ENCODE measurements at regions not wholly inside any gene's neighbourhood (a gene's known extent, or its start where the extent isn't known, plus 50 kb on each side); places are given as distances from the start of the nearest gene placed in this dataset.

GRCh38 chr10:28962768-28963167 lies 285.4 kb downstream of the BAMBI start:
- Histone ChIP-seq H3K9me3 (ENCODE audit: insufficient read depth, low read depth, low read length) (no peaks in the 10 kb centered on the region), H3K4me1 (ENCODE audit: insufficient read depth, low read length) (peaks cover 3% of the 10 kb centered on the region), H3K9ac (ENCODE audit: low read length) (no peak overlapping the region), H3K27me3 (ENCODE audit: insufficient read depth, low read length) (no peaks in the 10 kb centered on the region), H3K79me2 (ENCODE audit: insufficient read depth, low read length) (no peaks in the 10 kb centered on the region), H3K36me3 (ENCODE audit: insufficient read depth, low read length) (no peaks in the 10 kb centered on the region), H3K4me3 (ENCODE audit: insufficient read depth, low read depth, low read length) (no peak overlapping the region), H3K4me2 (ENCODE audit: low read length) (no peak overlapping the region), H4K20me1 (ENCODE audit: insufficient read depth, low read length) (no peaks in the 10 kb centered on the region), H2AFZ (ENCODE audit: low read depth, low read length) (no peak overlapping the region), H3K27ac (ENCODE audit: low read depth, low read length) (no peak overlapping the region)
- no peak for TF ChIP-seq CTCF (IDR thresholded peaks at IDR 0.05; ENCODE audit: insufficient read depth, low read depth, low read length)
- no peak for TF ChIP-seq EZH2 (IDR thresholded peaks at IDR 0.05; ENCODE audit: insufficient read depth, low read length)
- DNase-seq (ENCODE audit: low read depth) (no peak), FAIRE-seq (no peak)
- Mint-ChIP-seq H3K27ac (ENCODE audit: unreplicated experiment) (no peak overlapping the region), H3K27me3 (ENCODE audit: low read depth, unreplicated experiment) (peaks cover 6% of the 10 kb centered on the region), H3K4me3 (ENCODE audit: unreplicated experiment) (no peak overlapping the region), H3K36me3 (ENCODE audit: low read depth, unreplicated experiment) (peaks cover under 1% of the 10 kb centered on the region), H3K9me3 (ENCODE audit: unreplicated experiment) (peaks cover 3% of the 10 kb centered on the region), H3K4me1 (ENCODE audit: low read depth, unreplicated experiment) (peaks cover 7% of the 10 kb centered on the region)

GRCh38 chr10:28963539-28964221 lies 286.4 kb downstream of the BAMBI start:
- H3K27me3 Mint-ChIP-seq (ENCODE audit: low read depth, unreplicated experiment), result peaks cover 6% of the 10 kb centered on the region
- Histone ChIP-seq H3K27me3 (ENCODE audit: insufficient read depth, low read length) (no peaks in the 10 kb centered on the region), H3K79me2 (ENCODE audit: insufficient read depth, low read length) (no peaks in the 10 kb centered on the region), H4K20me1 (ENCODE audit: insufficient read depth, low read length) (no peaks in the 10 kb centered on the region), H3K4me3 (ENCODE audit: insufficient read depth, low read depth, low read length) (no peak overlapping the region), H3K4me2 (ENCODE audit: low read length) (no peak overlapping the region), H3K9ac (ENCODE audit: low read length) (no peak overlapping the region), H3K4me1 (ENCODE audit: insufficient read depth, low read length) (peaks cover 3% of the 10 kb centered on the region), H3K9me3 (ENCODE audit: insufficient read depth, low read depth, low read length) (no peaks in the 10 kb centered on the region), H3K27ac (ENCODE audit: low read depth, low read length) (no peak overlapping the region), H2AFZ (ENCODE audit: low read depth, low read length) (no peak overlapping the region), H3K36me3 (ENCODE audit: insufficient read depth, low read length) (no peaks in the 10 kb centered on the region)
- no peak for FAIRE-seq
- peaks cover 9% of the 10 kb centered on the region for H3K4me1 Mint-ChIP-seq (ENCODE audit: low read depth, unreplicated experiment)
- H3K4me3 Mint-ChIP-seq (ENCODE audit: unreplicated experiment), result no peak overlapping the region
- TF ChIP-seq EZH2 (IDR thresholded peaks at IDR 0.05; ENCODE audit: insufficient read depth, low read length) (no peak), CTCF (IDR thresholded peaks at IDR 0.05; ENCODE audit: insufficient read depth, low read depth, low read length) (no peak)
- H3K27ac Mint-ChIP-seq (ENCODE audit: unreplicated experiment), result no peak overlapping the region
- H3K36me3 Mint-ChIP-seq (ENCODE audit: low read depth, unreplicated experiment), result no peaks in the 10 kb centered on the region
- H3K9me3 Mint-ChIP-seq (ENCODE audit: unreplicated experiment), result peaks cover 3% of the 10 kb centered on the region
- no peak for DNase-seq (ENCODE audit: low read depth)

- no peak overlapping the region for H3K4me2 ChIP-seq (ENCODE audit: low read length)
- H3K4me1 ChIP-seq (ENCODE audit: insufficient read depth, low read length), result peaks cover 10% of the 10 kb centered on the region
- H3K9me3 Mint-ChIP-seq (ENCODE audit: unreplicated experiment), result peaks cover 3% of the 10 kb centered on the region
- no peaks in the 10 kb centered on the region for H3K36me3 ChIP-seq (ENCODE audit: insufficient read depth, low read length)
- peaks cover 6% of the 10 kb centered on the region for H3K27me3 Mint-ChIP-seq (ENCODE audit: low read depth, unreplicated experiment)
- no peak overlapping the region for H3K4me3 Mint-ChIP-seq (ENCODE audit: unreplicated experiment)
- TF ChIP-seq CTCF (IDR thresholded peaks at IDR 0.05; ENCODE audit: insufficient read depth, low read depth, low read length), result no peak
- TF ChIP-seq EZH2 (IDR thresholded peaks at IDR 0.05; ENCODE audit: insufficient read depth, low read length), result no peak
- H3K4me3 ChIP-seq (ENCODE audit: insufficient read depth, low read depth, low read length), result no peak overlapping the region
- H3K27ac ChIP-seq (ENCODE audit: low read depth, low read length), result no peak overlapping the region
- no peak overlapping the region for H3K27ac Mint-ChIP-seq (ENCODE audit: unreplicated experiment)
- DNase-seq (ENCODE audit: low read depth) (no peak), FAIRE-seq (no peak)
- H3K4me1 Mint-ChIP-seq (ENCODE audit: low read depth, unreplicated experiment), result peaks cover 6% of the 10 kb centered on the region
- no peak overlapping the region for H3K9ac ChIP-seq (ENCODE audit: low read length)
- no peaks in the 10 kb centered on the region for H3K9me3 ChIP-seq (ENCODE audit: insufficient read depth, low read depth, low read length)
- no peak overlapping the region for H2AFZ ChIP-seq (ENCODE audit: low read depth, low read length)
- H3K79me2 ChIP-seq (ENCODE audit: insufficient read depth, low read length), result no peaks in the 10 kb centered on the region
- no peaks in the 10 kb centered on the region for H3K36me3 Mint-ChIP-seq (ENCODE audit: low read depth, unreplicated experiment)
- H3K27me3 ChIP-seq (ENCODE audit: insufficient read depth, low read length), result no peaks in the 10 kb centered on the region
- H4K20me1 ChIP-seq (ENCODE audit: insufficient read depth, low read length), result no peaks in the 10 kb centered on the region
Measured at GRCh38 chr10:28965937-28966336, 288.6 kb downstream of the BAMBI start.
